ENCODE measurements at regions not wholly inside any gene's neighbourhood (a gene's known extent, or its start where the extent isn't known, plus 50 kb on each side); places are given as distances from the start of the nearest gene placed in this dataset.
"Not testable (repeated sequence)": the region's sequence is repeated elsewhere in the genome, so short reads cannot be mapped to it uniquely, and the experiment has no call there.

- no peak for DNase-seq
These were observed 174.5 kb upstream of the ADAMTSL1 start for GRCh38 chr9:18299449-18299848.

GRCh38 chr9:18305167-18305806, 168.7 kb upstream of the ADAMTSL1 start:
- DNase-seq: not testable (repeated sequence)

- DNase-seq: no peak
These were observed 159.6 kb upstream of the ADAMTSL1 start for GRCh38 chr9:18314316-18314715.

- no peak for DNase-seq
These were observed 156.1 kb upstream of the ADAMTSL1 start for GRCh38 chr9:18317896-18318295.

GRCh38 chr9:18319918-18320445, 154.0 kb upstream of the ADAMTSL1 start:
- DNase-seq: no peak

GRCh38 chr9:18324928-18325745, 148.8 kb upstream of the ADAMTSL1 start:
- DNase-seq: no peak

GRCh38 chr9:18325746-18326011, 148.3 kb upstream of the ADAMTSL1 start:
- DNase-seq: not testable (repeated sequence)

GRCh38 chr9:18327121-18327520, 146.8 kb upstream of the ADAMTSL1 start:
- no peak for DNase-seq

GRCh38 chr9:18330401-18331309, 143.3 kb upstream of the ADAMTSL1 start:
- no peak for DNase-seq

GRCh38 chr9:18331310-18331684, 142.7 kb upstream of the ADAMTSL1 start:
- no peak for DNase-seq

- DNase-seq: no peak
These were observed 142.1 kb upstream of the ADAMTSL1 start for GRCh38 chr9:18331808-18332209.

- no peak for DNase-seq
These were observed 140.8 kb upstream of the ADAMTSL1 start for GRCh38 chr9:18333157-18333556.

- DNase-seq: no peak
These were observed 138.1 kb upstream of the ADAMTSL1 start for GRCh38 chr9:18335825-18336224.

GRCh38 chr9:18338042-18338441, 135.9 kb upstream of the ADAMTSL1 start:
- no peak for DNase-seq

GRCh38 chr9:18343784-18344183, 130.2 kb upstream of the ADAMTSL1 start:
- no peak for DNase-seq

GRCh38 chr9:18346745-18347144, 127.2 kb upstream of the ADAMTSL1 start:
- no peak for DNase-seq

GRCh38 chr9:18347386-18348082, 126.4 kb upstream of the ADAMTSL1 start:
- no peak for DNase-seq

GRCh38 chr9:18348083-18348475, 125.9 kb upstream of the ADAMTSL1 start:
- no peak for DNase-seq

- DNase-seq: no peak
These were observed 124.4 kb upstream of the ADAMTSL1 start for GRCh38 chr9:18349530-18349929.

- DNase-seq: no peak
These were observed 123.9 kb upstream of the ADAMTSL1 start for GRCh38 chr9:18350036-18350435.

GRCh38 chr9:18350995-18351595, 122.9 kb upstream of the ADAMTSL1 start:
- no peak for DNase-seq

- no peak for DNase-seq
These were observed 121.2 kb upstream of the ADAMTSL1 start for GRCh38 chr9:18352711-18353110.

Data from activated T-cell treated with anti-CD3 and anti-CD28 coated beads for 4 hours (primary cell).